Smooth muscle cell (in vitro differentiated cells): ENCODE measurements at regions not wholly inside any gene's neighbourhood (a gene's known extent, or its start where the extent isn't known, plus 50 kb on each side); places are given as distances from the start of the nearest gene placed in this dataset.

Experiments
- DNase-seq: peaks from one replicate; lab custom pipeline; 2025; ENCODE audit not compliant: unreplicated experiment; lab: John Stamatoyannopoulos, UW
- H2AFZ ChIP-seq: fragments of 200-600 bp; sonication (generic); 2 replicates; pipeline ENCODE4 v1.6.0; 2016; ENCODE audit warnings: antibody characterized with exemption, low read depth, mild to moderate bottlenecking
- H3F3A ChIP-seq: fragments of 200-600 bp; sonication (generic); 2 replicates; pipeline ENCODE4 v1.6.0; 2017; ENCODE audit warnings: antibody characterized with exemption, low read depth
- H3K27ac ChIP-seq: fragments of 200-600 bp; sonication (generic); 2 replicates; pipeline ENCODE4 v1.5.1; 2016; ENCODE audit warnings: low read depth, mild to moderate bottlenecking
- H3K27me3 ChIP-seq: fragments of 200-600 bp; sonication (generic); 2 replicates; pipeline ENCODE4 v1.6.1; 2016; ENCODE audit warnings: low read depth, mild to moderate bottlenecking
- H3K36me3 ChIP-seq: fragments of 200-600 bp; sonication (generic); 2 replicates; pipeline ENCODE4 v1.5.1; 2016; ENCODE audit warnings: low read depth
- H3K4me1 ChIP-seq: fragments of 200-600 bp; sonication (generic); 2 replicates; pipeline ENCODE4 v1.5.1; 2016; ENCODE audit warnings: low read depth
- H3K4me2 ChIP-seq: fragments of 200-600 bp; sonication (generic); 2 replicates; pipeline ENCODE4 v1.6.0; 2016; ENCODE audit warnings: mild to moderate bottlenecking
- H3K4me3 ChIP-seq: fragments of 200-600 bp; sonication (generic); 2 replicates; pipeline ENCODE4 v1.5.1; 2016; ENCODE audit warnings: mild to moderate bottlenecking
- H3K79me2 ChIP-seq: fragments of 200-600 bp; sonication (generic); 2 replicates; pipeline ENCODE4 v1.6.0; 2016; ENCODE audit warnings: low read depth, mild to moderate bottlenecking
- H3K9ac ChIP-seq: fragments of 200-600 bp; sonication (generic); 2 replicates; pipeline ENCODE4 v1.6.0; 2016; ENCODE audit warnings: low read depth
- H3K9me3 ChIP-seq: fragments of 200-600 bp; sonication (generic); replicated peaks from 2 replicates; pipeline ENCODE4 v1.5.1; 2016; ENCODE audit warnings: low read depth
- H4K20me1 ChIP-seq: fragments of 200-600 bp; sonication (generic); 2 replicates; pipeline ENCODE4 v1.6.0; 2016; ENCODE audit warnings: low read depth
- WGBS: methylation state at CpG from one replicate; pipeline ENCODE4 v1.1.7; 2016; ENCODE audit warnings: low lambda C conversion rate; 5-methylcytosine and 5-hydroxymethylcytosine counted together
- TF ChIP-seq, protein P1 (sequence below): fragments of 200-600 bp; sonication (generic); IDR thresholded peaks from 2 replicates; pipeline ENCODE4 v1.5.1; 2017; ENCODE audit warnings: borderline replicate concordance, mild to moderate bottlenecking, antibody characterized with exemption; ENCODE audit not compliant: insufficient read depth, poor library complexity, severe bottlenecking

GRCh38 chr10:78617631-78618030, 451.1 kb upstream of the ZMIZ1 start:
- Histone ChIP-seq H3K79me2 (no peaks in the 10 kb centered on the region), H3K27me3 (no peaks in the 10 kb centered on the region), H3K4me1 (no peaks in the 10 kb centered on the region), H3K4me2 (no peak overlapping the region), H3K9ac (no peak overlapping the region), H2AFZ (no peak overlapping the region), H3K27ac (no peak overlapping the region), H3K9me3 (no peaks in the 10 kb centered on the region), H3F3A (no peaks in the 10 kb centered on the region), H3K36me3 (no peaks in the 10 kb centered on the region), H3K4me3 (no peak overlapping the region), H4K20me1 (no peaks in the 10 kb centered on the region)
- DNase-seq: no peak
- TF ChIP-seq, protein P1, sequence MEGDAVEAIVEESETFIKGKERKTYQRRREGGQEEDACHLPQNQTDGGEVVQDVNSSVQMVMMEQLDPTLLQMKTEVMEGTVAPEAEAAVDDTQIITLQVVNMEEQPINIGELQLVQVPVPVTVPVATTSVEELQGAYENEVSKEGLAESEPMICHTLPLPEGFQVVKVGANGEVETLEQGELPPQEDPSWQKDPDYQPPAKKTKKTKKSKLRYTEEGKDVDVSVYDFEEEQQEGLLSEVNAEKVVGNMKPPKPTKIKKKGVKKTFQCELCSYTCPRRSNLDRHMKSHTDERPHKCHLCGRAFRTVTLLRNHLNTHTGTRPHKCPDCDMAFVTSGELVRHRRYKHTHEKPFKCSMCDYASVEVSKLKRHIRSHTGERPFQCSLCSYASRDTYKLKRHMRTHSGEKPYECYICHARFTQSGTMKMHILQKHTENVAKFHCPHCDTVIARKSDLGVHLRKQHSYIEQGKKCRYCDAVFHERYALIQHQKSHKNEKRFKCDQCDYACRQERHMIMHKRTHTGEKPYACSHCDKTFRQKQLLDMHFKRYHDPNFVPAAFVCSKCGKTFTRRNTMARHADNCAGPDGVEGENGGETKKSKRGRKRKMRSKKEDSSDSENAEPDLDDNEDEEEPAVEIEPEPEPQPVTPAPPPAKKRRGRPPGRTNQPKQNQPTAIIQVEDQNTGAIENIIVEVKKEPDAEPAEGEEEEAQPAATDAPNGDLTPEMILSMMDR: no peak
- 90% methylated on average over 5 of the region's 5 CpGs for WGBS

DNA sequence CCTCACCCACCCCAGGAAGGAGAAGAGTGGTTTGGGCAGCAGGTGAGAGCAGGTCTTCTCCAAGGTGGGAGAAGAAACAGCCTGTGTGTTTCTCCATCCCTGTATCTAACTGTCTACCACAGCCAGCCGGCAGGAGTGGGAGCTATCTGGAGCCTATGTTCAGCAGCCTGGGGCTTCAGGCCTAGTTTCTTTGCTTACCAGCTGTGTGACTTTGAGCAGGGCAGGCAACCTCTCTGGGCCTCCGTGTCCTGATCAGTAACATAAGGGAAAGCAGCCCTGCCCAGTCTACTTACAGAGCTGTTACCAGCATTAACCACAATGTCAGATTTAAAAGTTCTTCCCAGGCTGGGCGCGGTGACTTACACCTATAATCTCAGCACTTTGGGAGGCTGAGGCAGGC, 450.7 kb upstream of the ZMIZ1 start:
- H2AFZ ChIP-seq: no peak overlapping the region
- H3K27ac ChIP-seq: no peak overlapping the region
- no peak overlapping the region for H3K4me2 ChIP-seq
- no peaks in the 10 kb centered on the region for H3K4me1 ChIP-seq
- 95% methylated on average over 4 of the region's 4 CpGs for WGBS
- no peaks in the 10 kb centered on the region for H3F3A ChIP-seq
- H3K9ac ChIP-seq: no peak overlapping the region
- no peaks in the 10 kb centered on the region for H3K36me3 ChIP-seq
- no peak overlapping the region for H3K4me3 ChIP-seq
- DNase-seq: no peak
- H4K20me1 ChIP-seq: no peaks in the 10 kb centered on the region
- no peaks in the 10 kb centered on the region for H3K27me3 ChIP-seq
- H3K9me3 ChIP-seq: no peaks in the 10 kb centered on the region
- TF ChIP-seq, protein P1: no peak
- no peaks in the 10 kb centered on the region for H3K79me2 ChIP-seq

- H3K9me3 ChIP-seq: no peaks in the 10 kb centered on the region
- H3K4me2 ChIP-seq: no peak overlapping the region
- H3K27me3 ChIP-seq: no peaks in the 10 kb centered on the region
- no peak overlapping the region for H3K9ac ChIP-seq
- no peak overlapping the region for H3K27ac ChIP-seq
- H3K4me3 ChIP-seq: no peak overlapping the region
- H2AFZ ChIP-seq: no peak overlapping the region
- no peak for DNase-seq
- TF ChIP-seq, protein P1: no peak
- WGBS: 67% methylated on average over 6 of the region's 6 CpGs
- no peaks in the 10 kb centered on the region for H3K79me2 ChIP-seq
- peaks cover 9% of the 10 kb centered on the region for H3F3A ChIP-seq
- H3K4me1 ChIP-seq: no peaks in the 10 kb centered on the region
- H3K36me3 ChIP-seq: no peaks in the 10 kb centered on the region
- no peaks in the 10 kb centered on the region for H4K20me1 ChIP-seq
Observed at GRCh38 chr10:78619115-78619851, 449.5 kb upstream of the ZMIZ1 start.

DNA sequence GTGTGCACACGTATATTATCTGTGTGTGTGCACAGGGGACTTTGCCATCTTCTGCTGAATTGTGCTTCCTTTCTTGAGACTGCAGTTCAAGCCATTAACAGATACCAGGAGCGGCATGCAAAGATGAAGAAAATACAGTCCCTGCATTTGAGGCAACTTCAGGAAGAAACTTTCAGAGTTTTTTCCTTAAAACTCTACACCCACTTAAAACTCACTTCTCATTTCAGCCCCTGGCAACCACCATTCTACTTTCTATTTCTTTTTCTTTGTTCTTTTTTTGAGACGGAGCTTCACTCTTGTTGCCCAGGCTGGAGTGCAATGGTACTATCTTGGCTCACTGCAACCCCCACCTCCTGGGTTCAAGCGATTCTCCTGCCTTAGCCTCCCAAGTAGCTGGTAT, 448.9 kb upstream of the ZMIZ1 start:
- Histone ChIP-seq H3K79me2 (no peaks in the 10 kb centered on the region), H4K20me1 (no peaks in the 10 kb centered on the region), H2AFZ (no peak overlapping the region), H3K27ac (no peak overlapping the region), H3K4me2 (no peak overlapping the region), H3K9me3 (no peaks in the 10 kb centered on the region), H3K4me3 (no peak overlapping the region), H3K36me3 (no peaks in the 10 kb centered on the region), H3K9ac (no peak overlapping the region), H3K27me3 (no peaks in the 10 kb centered on the region), H3F3A (peaks cover 14% of the 10 kb centered on the region), H3K4me1 (no peaks in the 10 kb centered on the region)
- 97% methylated on average over 4 of the region's 4 CpGs for WGBS
- no peak for DNase-seq
- TF ChIP-seq, protein P1: no peak
